COLO829 (cell line): ENCODE measurements at regions not wholly inside any gene's neighbourhood (a gene's known extent, or its start where the extent isn't known, plus 50 kb on each side); places are given as distances from the start of the nearest gene placed in this dataset.
A peak's percentile ranks its signal among the peaks of the same experiment; 100 is the strongest.
"Not testable (repeated sequence)": the region's sequence is repeated elsewhere in the genome, so short reads cannot be mapped to it uniquely, and the experiment has no call there.

Experiments
- DNase-seq: peaks from one replicate; pipeline ENCODE4 v3.0.0; 2012; ENCODE audit warnings: low spot score

- DNase-seq: no peak
Measured at GRCh38 chr2:199216253-199216652, 241.5 kb downstream of the SATB2 start.

- DNase-seq: no peak
Measured at GRCh38 chr2:199207011-199207410, 250.7 kb downstream of the SATB2 start.

GRCh38 chr2:199206536-199206935 lies 251.2 kb downstream of the SATB2 start:
- no peak for DNase-seq

GRCh38 chr2:199202964-199203363 lies 254.8 kb downstream of the SATB2 start:
- no peak for DNase-seq

- DNase-seq: no peak
Measured at GRCh38 chr2:199201539-199201938, 256.2 kb downstream of the SATB2 start.

GRCh38 chr2:199199797-199200196 lies 257.9 kb downstream of the SATB2 start:
- no peak for DNase-seq

GRCh38 chr2:199197448-199197847 lies 260.3 kb downstream of the SATB2 start:
- no peak for DNase-seq

GRCh38 chr2:199196686-199197085 lies 261.1 kb downstream of the SATB2 start:
- peak; percentile 20 for DNase-seq

GRCh38 chr2:199195927-199196502 lies 261.7 kb downstream of the SATB2 start:
- DNase-seq: no peak

GRCh38 chr2:199191461-199191860 lies 266.3 kb downstream of the SATB2 start:
- no peak for DNase-seq

GRCh38 chr2:199189229-199189628 lies 268.5 kb downstream of the SATB2 start:
- DNase-seq: no peak

- peak; percentile 8 for DNase-seq
Measured at GRCh38 chr2:199186301-199186751, 271.4 kb downstream of the SATB2 start.

GRCh38 chr2:199185174-199185573 lies 272.6 kb downstream of the SATB2 start:
- DNase-seq: not testable (repeated sequence)

- no peak for DNase-seq
Measured at GRCh38 chr2:199163613-199164458, 293.9 kb downstream of the SATB2 start.

GRCh38 chr2:199160677-199161465 lies 296.9 kb downstream of the SATB2 start:
- DNase-seq: no peak

GRCh38 chr2:199160081-199160480 lies 297.7 kb downstream of the SATB2 start:
- no peak for DNase-seq

GRCh38 chr2:199148076-199148845 lies 309.5 kb downstream of the SATB2 start:
- DNase-seq: no peak

GRCh38 chr2:199147216-199147615 lies 310.5 kb downstream of the SATB2 start:
- no peak for DNase-seq

GRCh38 chr2:199144546-199144945 lies 313.2 kb downstream of the SATB2 start:
- DNase-seq: no peak

GRCh38 chr2:199144036-199144435 lies 313.7 kb downstream of the SATB2 start:
- no peak for DNase-seq

GRCh38 chr2:199136681-199137080 lies 321.1 kb downstream of the SATB2 start:
- DNase-seq: no peak

- DNase-seq: no peak
Measured at GRCh38 chr2:199136242-199136641, 321.5 kb downstream of the SATB2 start.
